GM18519 (cell line): ENCODE measurements at regions not wholly inside any gene's neighbourhood (a gene's known extent, or its start where the extent isn't known, plus 50 kb on each side); places are given as distances from the start of the nearest gene placed in this dataset.
A peak's percentile ranks its signal among the peaks of the same experiment; 100 is the strongest.

ENCODE experiments used
- ATAC-seq: cut with Tn5 transposase; IDR thresholded peaks from one replicate; pipeline ENCODE4 v1.9.1; 2021; ENCODE audit warnings: mild to moderate bottlenecking, moderate library complexity; ENCODE audit not compliant: unreplicated experiment, low FRiP score

DNA sequence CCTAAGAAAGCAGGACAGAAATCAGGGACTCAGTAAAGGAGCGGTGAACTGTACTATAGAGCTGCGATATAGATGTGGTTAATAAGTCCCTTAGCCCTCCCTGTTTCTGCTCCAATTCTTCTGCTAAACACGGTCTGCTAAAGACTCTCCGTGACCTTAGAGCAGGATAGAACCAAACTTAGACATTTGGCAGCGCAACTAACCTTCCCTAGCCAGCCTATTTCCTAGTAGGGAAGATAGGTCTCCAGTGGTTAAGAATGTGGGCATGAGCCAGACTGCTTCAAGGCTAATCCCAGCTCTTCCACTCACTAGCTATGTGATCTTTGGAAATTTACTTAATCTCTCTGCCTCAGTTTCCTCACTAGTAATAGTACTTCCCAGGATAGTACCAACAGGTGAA, 193.6 kb upstream of the IL12A start:
- ATAC-seq = no peak

DNA sequence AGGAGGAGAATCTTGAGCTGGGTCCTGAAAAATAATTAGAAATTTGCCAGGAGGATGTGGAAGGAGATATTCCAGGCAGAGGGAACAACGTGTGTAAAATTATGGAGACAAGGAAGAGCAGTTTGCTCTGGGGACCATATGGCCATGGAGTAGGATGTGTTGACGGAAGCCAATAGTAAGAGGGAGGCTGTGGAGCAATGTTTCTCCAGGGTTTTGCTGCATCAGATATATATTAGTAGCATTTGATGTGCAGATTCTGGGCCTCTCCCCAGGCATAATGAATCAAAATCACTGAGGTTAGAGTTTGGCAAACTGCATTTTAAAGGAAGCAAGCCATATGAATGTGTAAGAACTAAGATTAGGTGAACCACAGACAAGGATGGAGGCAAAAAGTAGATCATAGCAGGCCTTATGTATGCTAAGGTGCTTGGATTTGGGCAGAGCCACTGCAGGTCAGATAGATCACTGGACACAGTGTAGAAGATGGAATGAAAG, 192.9 kb upstream of the IL12A start:
- ATAC-seq = no peak

DNA sequence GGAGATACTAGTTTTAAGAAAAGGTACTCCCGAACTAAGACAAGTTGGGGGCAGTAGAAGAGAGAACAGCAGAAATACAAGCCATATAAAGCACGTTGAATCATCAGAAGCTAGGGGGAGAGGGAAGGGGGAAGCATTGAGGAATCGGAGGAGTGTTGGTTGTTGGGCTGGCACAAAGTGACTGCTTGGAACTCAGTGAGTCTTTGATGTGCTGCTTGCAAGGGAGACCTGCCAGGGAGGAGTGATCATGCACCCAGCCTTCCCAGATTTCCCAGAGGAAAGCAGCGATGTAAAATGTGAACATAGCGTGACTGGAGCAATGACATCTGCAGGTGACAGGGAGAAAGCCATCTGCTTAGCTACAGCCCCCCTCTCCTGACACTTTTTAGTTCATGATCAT, 192.4 kb upstream of the IL12A start:
- no peak for ATAC-seq

DNA sequence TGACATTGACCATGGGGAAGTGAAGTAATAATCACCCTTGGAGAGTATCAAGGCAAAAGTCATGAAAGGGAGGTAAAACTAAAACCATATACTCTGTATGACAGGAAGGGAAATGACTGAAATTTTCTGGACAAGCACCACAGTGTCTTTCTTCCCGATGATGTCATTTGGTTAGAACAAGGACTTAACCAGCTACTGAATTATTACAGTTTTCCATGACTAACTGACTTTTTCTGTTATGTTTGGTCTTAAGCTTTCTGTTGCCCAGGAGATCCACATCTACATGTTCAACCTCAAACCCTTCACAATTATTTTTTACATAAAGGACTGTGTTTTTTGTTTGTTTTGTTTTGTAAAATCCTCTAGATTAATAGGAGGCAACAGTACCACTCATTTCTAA, 191.9 kb upstream of the IL12A start:
- ATAC-seq = no peak

DNA sequence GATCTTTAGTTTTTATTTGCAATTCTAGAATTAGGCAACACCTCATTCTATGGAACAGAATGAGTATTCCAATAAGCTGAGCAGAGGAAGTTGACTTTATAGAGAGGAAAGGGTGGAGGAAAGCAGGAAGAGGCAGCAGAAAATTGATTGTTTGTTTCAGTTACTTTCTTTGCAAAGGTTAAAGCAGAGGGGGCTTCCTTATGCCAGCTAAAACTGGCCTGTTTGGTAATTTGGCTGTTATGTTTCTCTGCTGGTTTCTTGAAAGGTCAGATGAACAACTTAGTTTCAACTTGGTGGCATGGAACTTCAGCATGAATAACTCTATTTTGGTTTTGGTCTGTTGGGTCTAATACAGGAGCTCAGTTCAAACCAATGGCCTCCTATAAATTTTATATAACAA, 190.9 kb upstream of the IL12A start:
- ATAC-seq = no peak

DNA sequence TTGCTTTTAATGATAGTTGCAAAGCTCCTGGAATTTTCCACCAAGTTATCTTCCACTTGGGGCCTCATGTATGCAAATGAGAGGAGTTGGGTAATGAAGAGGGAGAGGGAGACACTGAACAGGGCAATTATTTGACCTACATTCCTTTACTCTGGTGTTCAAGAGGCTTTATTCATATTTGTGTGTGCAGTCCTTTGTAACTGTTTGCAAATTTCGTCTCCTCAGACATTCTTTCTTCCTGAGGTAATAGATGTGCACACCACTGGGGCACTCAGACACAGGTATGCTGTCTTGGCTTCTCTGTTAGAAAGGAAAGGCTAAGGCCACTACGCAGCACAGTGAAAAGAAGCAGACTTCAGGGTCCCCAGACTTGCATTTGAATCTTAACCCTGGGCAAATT, 189.7 kb upstream of the IL12A start:
- ATAC-seq = no peak

DNA sequence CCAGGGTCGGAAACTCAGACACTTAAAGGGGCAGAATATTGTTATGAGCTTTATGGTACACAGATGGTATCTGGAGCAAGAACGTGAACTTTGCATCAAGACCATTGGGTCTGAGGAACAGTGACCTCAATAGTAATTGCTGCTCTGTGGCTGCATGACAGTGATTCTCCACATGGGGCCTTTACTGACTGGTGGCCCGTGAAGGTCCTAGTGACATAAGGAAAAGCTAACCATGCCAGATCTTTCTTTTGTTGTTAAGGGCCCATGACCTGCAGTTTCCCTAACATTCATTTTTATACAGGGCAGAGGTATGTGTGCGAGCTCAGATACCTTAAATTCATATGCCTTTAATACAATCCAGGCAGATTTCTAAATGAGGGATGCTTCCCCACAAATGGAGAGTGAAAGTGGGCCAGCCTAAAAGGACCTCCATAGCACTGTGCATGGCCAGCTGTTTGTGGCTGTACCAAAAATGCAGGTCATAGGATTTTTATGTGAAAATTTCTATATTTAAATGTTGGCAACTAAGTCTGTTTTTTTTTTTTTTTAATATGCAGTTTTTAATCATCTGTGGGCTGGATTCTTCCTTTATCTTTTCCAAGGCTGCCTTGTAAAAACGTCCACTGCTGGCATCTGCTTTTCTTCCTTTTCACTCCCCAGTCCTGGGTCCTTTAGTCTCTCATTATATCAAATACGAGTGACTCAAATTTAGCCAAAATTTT, 188.0 kb upstream of the IL12A start:
- ATAC-seq = no peak

DNA sequence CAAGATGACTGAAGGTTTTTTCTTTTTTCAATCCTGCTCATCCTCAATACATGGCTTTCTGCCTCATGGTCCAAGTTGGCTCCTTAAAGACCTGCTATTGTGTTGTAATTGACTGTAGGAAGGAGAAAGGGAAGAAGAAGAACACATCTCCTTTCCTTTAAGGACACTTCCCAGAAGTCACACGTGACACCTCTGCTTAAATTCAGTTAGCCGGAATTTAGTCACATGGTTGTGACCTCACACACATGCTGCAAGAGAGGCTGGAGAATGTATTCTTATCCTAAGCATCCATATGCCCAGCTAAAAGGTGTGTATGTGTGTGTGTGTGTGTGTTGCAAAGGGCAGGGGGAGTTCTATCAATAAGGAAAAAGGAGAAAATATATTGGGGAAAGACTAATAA, 185.8 kb upstream of the IL12A start:
- no peak for ATAC-seq

DNA sequence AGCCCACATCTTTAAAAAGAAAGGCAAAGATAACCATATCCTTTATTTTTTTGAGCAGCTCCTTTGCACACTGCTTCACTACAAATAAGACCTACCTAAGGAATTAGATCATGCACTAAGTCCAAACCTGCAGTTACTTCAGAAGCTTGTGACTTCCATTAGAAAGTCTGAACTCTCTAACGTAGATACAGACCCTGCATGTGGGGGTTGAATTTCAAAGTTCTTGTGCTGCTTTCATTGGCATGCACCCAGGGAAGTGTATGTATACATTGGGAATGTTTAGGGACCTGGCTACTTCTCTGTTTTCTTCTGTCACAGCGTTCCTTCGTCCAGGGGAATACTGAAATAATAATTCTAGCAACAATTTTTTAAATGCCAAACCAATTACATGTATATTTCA, 185.2 kb upstream of the IL12A start:
- ATAC-seq = no peak

DNA sequence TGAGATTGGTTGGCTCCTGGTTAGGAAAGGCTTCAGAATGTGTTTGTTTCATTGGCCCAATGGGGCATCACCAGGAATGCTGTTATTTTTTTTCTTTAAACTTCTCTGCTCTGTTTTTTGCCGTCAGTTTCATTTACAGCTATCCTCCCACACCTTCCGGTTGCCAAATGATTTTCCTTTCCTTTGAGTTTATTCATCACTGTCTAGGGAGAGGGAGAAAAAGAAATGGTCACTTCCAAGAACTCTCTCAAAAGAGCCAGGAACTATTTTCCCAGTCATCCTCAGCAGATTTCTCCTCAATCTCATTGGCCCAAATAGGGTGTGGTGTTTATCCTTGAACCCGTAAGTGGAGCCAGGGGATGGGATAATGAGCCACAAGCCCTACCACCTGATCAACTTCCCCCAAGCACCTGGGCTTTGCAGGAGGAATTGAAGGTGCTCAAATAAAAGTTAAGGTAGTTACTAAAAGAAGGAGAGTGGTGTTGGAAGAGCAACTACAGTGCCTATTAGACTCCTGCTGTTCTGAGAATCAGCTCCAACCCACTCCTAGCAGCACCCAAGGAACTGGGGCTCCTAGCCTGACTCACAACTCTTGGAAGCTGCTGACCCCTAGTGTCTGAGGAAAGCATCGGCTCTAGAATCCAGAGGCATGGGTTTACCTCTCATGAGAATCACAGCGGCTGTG, 183.8 kb upstream of the IL12A start:
- peak; percentile 98 for ATAC-seq

DNA sequence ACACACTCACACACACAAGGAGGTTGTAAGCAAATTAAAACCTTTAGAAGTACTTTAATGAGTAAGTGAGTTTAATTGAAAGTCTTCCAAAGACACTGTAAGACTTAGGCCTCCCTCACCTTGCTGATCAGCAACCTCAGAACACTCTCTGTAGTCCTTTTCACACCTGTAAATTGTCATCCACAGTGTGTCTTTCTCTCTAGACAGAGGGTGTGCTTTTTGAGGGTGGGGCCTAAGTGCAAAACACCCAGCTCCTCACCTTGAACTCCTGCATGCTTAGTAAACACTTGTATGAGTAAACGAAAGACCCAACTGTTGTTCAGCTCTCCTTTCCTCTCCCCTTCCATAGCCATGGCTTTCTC, 183.2 kb upstream of the IL12A start:
- peak; percentile 8 for ATAC-seq

DNA sequence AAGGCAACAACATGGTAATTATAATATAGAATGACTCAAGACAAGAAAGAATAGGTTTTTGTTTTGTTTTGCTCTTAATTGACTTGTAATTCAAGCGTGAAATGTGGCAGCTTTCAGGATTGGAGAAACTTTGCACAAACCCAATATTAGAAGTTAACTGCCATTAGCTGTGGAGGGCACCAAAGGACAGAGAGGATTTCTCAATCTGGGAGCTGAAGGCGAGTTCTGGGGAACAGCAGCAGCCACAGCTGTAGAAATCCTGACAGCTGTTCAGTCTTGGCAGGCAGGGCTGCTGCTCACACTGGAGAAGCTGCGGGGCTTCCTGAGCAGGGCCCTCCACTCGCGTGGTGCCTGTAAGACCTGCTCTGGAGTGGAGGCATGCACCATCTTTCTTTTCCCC, 182.2 kb upstream of the IL12A start:
- ATAC-seq = no peak

DNA sequence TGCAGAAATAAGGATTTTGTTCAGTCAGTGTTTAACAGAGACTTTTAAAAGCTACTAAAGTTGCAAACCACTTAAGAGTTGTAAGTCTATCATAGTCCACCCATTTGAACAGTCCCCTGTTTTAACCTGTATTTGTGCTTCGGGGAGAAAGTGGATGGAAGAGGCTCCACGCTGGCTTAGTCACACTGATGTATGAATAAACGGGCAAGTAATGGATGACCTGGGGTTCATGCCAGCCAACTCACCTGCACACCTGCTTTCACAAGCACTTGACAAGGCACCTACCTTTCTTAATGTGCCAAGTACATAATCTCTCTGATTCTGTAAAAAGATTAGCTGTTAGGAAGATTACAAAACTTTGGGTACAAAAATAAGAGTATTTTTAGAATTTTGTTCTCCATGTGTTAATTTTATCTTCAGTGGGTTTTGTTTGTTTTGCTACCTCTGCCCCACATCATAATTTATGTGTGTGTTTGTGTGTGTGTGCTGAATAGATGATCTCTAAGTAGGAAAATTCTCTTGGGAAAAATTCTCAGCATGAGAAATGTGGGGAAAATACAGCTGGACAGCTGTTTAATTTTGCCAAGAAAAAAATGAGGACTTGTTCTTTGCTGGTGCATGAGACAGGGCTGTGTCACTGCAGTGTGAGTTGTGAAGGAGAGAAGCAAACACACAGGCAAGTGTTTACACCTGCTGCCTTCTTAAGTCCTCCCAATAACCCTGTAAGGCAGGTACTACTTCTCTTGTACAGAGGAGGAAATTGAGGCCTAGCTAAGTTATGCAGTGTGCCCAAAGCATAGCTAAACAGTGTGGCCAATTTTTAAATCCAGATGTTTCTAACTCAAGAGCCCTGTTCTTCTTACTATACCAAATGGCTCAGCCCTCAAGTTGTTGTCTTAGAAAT, 181.2 kb upstream of the IL12A start:
- ATAC-seq = no peak

DNA sequence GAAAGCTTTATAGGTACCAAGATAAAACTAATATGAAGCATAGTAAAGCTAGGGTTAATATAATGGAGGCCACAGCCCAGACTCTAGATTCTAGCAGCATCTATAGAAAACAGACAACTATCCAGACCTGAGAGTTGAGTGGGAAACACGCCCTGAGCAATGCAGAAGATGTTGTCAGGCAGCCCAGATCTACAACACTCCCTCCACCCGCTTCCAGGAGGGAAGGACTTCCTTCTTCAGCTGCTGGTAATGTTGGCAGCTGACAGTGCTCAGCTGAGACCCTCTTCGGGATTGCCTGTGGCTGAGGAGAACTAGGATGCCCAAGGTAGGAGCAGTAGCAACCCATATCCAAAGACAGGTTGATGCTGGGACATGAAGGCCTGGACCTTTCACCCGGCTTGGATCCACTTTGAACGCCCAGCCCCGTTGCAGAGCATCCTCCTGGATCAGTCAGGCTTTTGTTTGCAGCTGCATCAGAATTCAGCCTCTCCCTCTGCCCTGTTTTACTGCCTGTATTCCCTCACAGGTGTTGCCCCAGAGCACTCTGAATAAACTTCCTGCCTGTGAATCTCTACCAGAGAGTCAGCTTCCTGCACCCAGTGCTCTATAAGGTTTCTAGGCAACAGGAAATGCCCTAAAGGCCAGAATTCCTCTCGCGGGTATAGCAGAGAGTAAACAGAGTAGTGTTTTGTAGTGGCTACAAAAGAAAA, 174.7 kb upstream of the IL12A start:
- no peak for ATAC-seq

DNA sequence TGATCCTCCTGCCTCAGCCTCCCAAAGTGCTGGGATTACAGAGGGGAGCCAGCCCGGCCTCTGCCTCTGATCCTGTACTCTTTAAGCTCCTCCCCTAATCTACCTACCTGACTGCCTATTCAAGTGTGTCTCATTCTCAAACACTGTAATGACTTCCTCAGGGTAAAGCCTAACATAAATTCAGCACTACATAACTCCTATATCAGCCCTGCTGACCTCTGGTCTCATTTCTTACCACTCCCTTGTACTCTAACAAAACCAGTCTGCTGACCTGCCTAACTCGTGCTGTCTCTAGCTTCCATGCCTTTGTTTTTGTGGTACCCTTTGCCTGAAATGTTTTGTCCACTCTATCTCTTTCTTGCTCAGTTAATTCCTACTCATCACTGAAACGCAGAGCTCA, 172.1 kb upstream of the IL12A start:
- ATAC-seq = no peak

DNA sequence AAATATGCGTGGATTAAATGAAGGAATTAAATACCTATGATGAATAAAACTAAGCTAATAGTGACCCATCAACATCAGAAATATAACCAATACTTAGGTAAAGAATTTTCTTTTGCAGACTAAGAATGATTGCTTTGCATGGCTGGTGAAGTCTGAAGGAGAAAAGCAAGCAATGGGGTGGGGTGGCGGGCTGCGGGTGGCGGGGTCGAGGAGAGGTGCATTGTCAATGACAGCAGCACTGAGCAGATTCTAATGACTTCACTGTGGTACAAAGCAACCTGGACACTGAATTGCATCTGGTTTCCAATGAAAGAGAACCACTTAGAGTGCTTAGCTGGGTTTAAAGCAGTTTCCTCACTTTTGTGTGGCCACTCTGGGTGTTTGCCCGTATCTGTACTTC, 171.5 kb upstream of the IL12A start:
- ATAC-seq = no peak

DNA sequence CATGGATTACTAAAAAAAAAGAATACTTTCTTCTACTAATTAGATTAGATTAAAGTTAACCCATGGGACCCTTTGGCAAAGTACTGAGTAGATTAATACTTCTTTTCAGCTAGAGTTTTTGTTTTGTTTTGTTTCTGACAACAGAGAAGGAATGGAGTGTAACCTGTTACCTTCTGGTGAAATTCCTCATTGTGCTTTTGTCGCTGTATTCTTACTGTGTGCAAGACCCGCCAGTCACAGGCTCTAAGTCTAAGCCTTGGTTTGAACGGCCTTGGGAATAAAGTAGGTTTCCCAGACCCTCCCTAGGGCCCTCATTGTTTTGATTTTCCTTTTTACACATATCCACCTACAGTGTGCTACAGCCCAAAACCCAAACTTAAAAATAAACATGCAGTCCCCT, 171.1 kb upstream of the IL12A start:
- no peak for ATAC-seq

DNA sequence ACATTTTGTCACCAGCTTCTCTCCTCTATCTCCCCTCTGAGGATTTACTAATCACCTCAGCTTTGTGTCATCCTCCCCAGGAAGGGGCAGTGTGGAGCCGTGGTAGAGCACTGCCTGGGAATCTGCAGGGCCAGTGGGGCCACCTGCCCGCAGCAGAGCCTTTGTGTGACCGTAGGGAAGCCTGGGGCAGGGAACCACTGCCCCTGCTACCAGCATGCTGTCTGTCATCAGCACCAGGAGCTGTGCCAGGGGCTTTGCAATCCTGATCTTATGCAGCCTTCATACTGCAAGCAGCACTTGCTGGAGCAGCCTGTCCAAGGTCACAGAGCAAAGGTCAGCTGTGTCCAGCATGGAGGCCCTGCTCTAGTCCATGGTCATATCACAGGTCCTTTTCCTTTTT, 170.2 kb upstream of the IL12A start:
- ATAC-seq = no peak

DNA sequence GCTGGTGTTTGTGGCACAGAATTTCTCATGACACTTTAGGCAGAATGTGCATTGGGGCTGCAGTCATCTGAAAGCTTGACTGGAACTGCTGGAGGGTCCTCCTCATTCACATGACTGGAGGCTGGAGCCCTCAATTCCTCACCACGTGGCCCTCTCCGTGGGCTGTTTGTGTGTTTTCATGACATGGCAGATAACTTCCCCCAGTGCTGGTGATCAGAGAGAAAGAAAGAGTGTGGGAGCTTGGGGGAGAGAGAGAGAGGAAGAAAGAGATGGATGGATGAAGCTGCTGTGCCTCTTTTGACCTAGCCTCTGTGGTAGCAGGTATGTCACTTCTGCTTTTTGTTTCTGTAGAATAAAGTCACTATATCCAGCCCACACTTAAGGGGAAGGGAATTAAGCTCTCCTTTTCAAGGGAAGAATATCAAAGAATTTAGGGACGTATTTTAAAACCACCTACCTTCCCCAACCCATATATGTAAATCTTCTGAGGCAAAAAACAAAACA, 169.6 kb upstream of the IL12A start:
- ATAC-seq = peak; percentile 40

DNA sequence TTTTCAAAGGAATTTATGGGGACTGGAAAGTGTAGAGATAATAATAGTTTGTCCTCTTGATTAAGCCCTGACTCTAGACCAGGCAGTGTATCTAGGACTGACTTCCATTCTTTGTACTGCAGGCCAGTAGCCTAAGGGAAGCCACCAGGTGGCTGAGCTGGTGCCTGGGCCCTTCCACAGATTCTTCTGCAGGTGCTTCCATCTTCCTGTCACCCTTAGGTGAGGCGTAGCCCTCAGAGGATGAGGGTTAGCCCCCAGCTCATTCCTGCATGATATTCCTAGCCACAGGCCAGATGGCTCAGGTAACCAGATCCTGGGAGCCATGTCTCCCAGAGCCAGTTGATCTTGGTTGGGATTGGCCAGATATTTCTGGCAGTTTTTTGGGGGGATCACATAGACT, 169.0 kb upstream of the IL12A start:
- no peak for ATAC-seq

DNA sequence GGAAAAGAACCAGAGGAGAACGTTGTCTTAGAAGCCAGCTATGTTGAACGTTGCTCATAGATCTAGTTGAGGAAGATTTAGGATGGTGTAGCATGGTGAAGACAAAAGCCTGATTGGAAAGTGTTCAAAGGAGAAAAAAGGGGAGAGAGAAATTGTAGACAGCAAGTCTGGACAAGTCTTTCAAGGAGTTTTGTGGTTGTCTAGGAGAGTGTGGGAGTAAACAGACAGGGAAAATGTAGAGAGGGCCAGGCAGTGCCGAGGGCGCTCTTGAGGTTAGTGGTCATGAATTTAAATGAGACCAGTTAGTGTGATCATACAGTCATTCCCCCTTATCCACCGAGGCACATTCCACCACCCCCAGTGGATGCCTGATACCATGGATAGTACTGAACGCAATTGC, 167.5 kb upstream of the IL12A start:
- ATAC-seq = no peak
